ENCODE measurements at regions not wholly inside any gene's neighbourhood (a gene's known extent, or its start where the extent isn't known, plus 50 kb on each side); places are given as distances from the start of the nearest gene placed in this dataset.

DNA sequence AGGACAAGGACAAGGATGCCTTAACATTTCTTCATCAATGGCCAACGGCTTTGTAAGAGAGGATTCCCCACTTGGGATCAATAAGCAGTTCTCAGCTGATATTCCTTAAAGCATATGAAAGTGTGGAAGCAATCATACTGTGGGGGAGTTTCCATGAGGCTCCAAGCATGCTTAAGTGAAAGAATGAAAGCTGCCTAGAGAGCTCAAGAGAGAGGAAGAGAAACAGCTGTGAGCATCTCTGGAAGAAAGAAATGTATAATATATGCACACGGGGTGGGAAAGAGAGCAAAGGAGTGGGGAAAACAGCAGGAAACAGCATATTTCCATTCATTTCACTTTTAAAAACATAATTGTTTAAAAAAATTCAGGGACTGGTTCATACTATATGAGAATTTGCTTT, 94.7 kb upstream of the WARS2 start:
- TF ChIP-seq, protein P1, sequence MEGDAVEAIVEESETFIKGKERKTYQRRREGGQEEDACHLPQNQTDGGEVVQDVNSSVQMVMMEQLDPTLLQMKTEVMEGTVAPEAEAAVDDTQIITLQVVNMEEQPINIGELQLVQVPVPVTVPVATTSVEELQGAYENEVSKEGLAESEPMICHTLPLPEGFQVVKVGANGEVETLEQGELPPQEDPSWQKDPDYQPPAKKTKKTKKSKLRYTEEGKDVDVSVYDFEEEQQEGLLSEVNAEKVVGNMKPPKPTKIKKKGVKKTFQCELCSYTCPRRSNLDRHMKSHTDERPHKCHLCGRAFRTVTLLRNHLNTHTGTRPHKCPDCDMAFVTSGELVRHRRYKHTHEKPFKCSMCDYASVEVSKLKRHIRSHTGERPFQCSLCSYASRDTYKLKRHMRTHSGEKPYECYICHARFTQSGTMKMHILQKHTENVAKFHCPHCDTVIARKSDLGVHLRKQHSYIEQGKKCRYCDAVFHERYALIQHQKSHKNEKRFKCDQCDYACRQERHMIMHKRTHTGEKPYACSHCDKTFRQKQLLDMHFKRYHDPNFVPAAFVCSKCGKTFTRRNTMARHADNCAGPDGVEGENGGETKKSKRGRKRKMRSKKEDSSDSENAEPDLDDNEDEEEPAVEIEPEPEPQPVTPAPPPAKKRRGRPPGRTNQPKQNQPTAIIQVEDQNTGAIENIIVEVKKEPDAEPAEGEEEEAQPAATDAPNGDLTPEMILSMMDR (IDR thresholded peaks at IDR 0.05) = no peak
- H3K27me3 Mint-ChIP-seq (ENCODE audit: low read depth, poor library complexity) = no peaks in the 10 kb centered on the region
- DNase-seq = no peak
- no peak overlapping the region for H3K4me3 Mint-ChIP-seq
- H3K4me1 Mint-ChIP-seq = no peaks in the 10 kb centered on the region
- H3K27ac Mint-ChIP-seq = no peak overlapping the region
- no peaks in the 10 kb centered on the region for H3K9me3 Mint-ChIP-seq
- H3K36me3 Mint-ChIP-seq (ENCODE audit: low read depth) = no peaks in the 10 kb centered on the region

DNA sequence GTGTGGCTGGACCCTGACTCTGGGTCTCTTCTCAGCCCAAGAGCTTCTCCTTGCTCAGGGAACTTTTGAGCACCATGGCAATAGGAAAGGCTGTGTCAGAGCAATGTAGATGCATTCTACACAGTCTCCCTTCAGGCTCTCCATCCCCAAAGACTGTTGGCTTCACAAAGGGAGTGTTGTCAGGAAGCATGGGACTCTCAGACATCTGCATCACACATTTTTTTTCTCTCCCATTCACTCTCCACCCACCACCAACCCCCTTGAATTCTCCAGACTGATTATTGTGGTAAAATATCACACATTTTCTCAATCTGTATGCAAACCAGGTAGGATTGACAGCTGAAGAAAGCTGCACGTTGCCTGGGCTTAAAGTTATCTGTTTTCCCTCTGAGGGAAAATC, 105.4 kb upstream of the WARS2 start:
- TF ChIP-seq, protein P1 (IDR thresholded peaks at IDR 0.05) = no peak
- Mint-ChIP-seq H3K36me3 (ENCODE audit: low read depth) (peaks cover 4% of the 10 kb centered on the region), H3K4me3 (no peak overlapping the region), H3K4me1 (peaks cover 15% of the 10 kb centered on the region), H3K27ac (peak overlapping the region; percentile 16), H3K27me3 (ENCODE audit: low read depth, poor library complexity) (peaks cover 11% of the 10 kb centered on the region), H3K9me3 (no peaks in the 10 kb centered on the region)
- DNase-seq = no peak

DNA sequence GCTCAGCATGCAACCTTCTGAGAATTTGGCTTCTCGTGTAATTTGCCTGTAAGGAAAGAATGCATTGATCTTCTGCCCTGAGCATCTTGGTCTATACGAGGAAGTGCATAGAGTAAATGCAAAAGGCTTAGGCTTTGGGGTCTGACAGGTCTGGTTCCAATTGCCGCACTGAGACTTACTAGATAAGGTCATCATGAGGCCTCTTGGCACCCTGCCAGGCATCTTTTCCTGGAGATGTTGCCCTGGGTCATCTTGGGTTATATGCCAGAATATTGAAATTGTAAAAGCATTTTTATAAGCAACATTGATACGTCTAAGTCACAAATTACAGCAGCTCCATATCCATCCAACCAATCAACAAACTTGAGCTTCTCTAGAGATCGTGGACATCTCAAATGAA, 108.8 kb upstream of the WARS2 start:
- Mint-ChIP-seq H3K4me1 (peaks cover 11% of the 10 kb centered on the region), H3K9me3 (no peaks in the 10 kb centered on the region), H3K4me3 (no peak overlapping the region), H3K36me3 (ENCODE audit: low read depth) (peaks cover 4% of the 10 kb centered on the region), H3K27ac (no peak overlapping the region), H3K27me3 (ENCODE audit: low read depth, poor library complexity) (peaks cover 8% of the 10 kb centered on the region)
- no peak for DNase-seq
- TF ChIP-seq, protein P1 (IDR thresholded peaks at IDR 0.05) = no peak

DNA sequence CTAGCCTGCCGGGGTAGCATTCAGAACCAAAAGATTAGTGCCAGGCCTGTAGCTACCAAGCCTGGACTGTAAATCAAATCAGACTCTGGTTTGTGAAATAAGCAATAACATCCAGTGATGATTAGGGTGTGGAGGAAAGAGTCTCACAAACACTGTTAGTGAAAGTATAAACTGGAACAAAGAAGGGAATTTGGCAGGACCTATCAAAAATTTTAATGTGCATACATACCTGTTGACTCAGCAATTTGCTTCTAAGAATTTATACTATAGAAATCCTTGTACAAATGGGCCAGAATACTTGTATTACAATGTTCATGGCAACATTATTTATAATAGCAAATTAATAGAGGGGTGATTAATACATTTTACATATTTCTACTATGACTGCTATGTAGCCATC, 109.8 kb upstream of the WARS2 start:
- no peak overlapping the region for H3K27ac Mint-ChIP-seq
- H3K4me1 Mint-ChIP-seq = peaks cover 11% of the 10 kb centered on the region
- H3K36me3 Mint-ChIP-seq (ENCODE audit: low read depth) = peaks cover 4% of the 10 kb centered on the region
- H3K27me3 Mint-ChIP-seq (ENCODE audit: low read depth, poor library complexity) = peaks cover 6% of the 10 kb centered on the region
- no peak overlapping the region for H3K4me3 Mint-ChIP-seq
- no peaks in the 10 kb centered on the region for H3K9me3 Mint-ChIP-seq
- TF ChIP-seq, protein P1 (IDR thresholded peaks at IDR 0.05) = no peak
- no peak for DNase-seq

DNA sequence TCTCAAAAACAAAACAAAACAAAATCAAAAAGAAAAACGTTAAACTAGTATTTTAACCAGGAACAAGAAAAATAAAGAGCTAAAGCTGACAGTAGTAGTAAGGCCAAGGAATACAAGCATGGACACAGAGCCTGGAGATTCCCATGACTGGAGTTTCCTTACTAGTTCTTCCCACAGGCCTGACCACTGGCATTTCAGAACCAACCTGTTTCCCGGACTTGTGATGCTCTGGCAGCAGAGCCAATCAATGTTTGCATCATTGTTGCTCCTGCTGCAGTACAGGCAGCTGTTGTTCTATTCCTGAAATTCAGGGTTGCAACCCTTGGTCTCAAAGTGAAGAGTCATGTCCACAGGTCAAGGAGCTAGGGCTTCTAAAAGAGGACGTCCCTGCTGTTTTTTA, 111.3 kb upstream of the WARS2 start:
- Mint-ChIP-seq H3K9me3 (no peaks in the 10 kb centered on the region), H3K36me3 (ENCODE audit: low read depth) (peaks cover 4% of the 10 kb centered on the region), H3K27ac (no peak overlapping the region), H3K4me1 (no peaks in the 10 kb centered on the region), H3K4me3 (no peak overlapping the region), H3K27me3 (ENCODE audit: low read depth, poor library complexity) (peaks cover 3% of the 10 kb centered on the region)
- TF ChIP-seq, protein P1 (IDR thresholded peaks at IDR 0.05) = no peak
- DNase-seq = no peak

DNA sequence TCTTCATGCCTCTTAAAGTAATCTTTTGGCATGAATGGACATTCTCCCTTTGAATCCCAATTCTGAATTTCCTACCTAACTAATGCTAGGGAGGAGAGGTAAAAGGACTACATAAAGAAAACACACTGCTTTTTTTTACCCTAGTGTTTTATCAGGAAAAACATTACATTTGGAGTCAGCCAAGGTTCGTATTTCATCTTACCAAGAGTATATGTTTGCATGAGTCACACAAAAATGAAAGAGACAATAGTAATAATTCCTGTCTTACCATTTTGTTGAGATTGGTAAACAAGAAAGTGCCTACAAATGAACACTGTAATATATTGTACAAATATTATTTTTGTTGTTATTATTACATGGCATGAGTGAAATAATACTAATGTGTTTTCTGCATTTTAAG, 112.9 kb upstream of the WARS2 start:
- Mint-ChIP-seq H3K4me1 (no peaks in the 10 kb centered on the region), H3K9me3 (no peaks in the 10 kb centered on the region), H3K27me3 (ENCODE audit: low read depth, poor library complexity) (peaks cover 3% of the 10 kb centered on the region), H3K4me3 (no peak overlapping the region), H3K36me3 (ENCODE audit: low read depth) (peaks cover 9% of the 10 kb centered on the region), H3K27ac (no peak overlapping the region)
- no peak for DNase-seq
- TF ChIP-seq, protein P1 (IDR thresholded peaks at IDR 0.05) = no peak

Measured in nephron progenitor cell (in vitro differentiated cells).